ENCODE measurements at regions not wholly inside any gene's neighbourhood (a gene's known extent, or its start where the extent isn't known, plus 50 kb on each side); places are given as distances from the start of the nearest gene placed in this dataset.

- TF ChIP-seq CTCF (IDR thresholded peaks at IDR 0.05; ENCODE audit: low read depth, low read length): no peak
- no peaks in the 10 kb centered on the region for H3K4me1 ChIP-seq (ENCODE audit: low read depth)
These were observed 1485.0 kb upstream of the CDH9 start for GRCh38 chr5:28523416-28523815.

GRCh38 chr5:28517691-28518090, 1479.3 kb upstream of the CDH9 start:
- DNase-seq (ENCODE audit: low read depth in 1 of 2, low spot score in 1 of 2): no peak

More at GRCh38 chr5:28523416-28523815, 1485.0 kb upstream of the CDH9 start:
- Histone ChIP-seq H3K9me3 (ENCODE audit: low read depth) (no peaks in the 10 kb centered on the region), H3K27me3 (no peaks in the 10 kb centered on the region), H3K4me3 (no peak overlapping the region), H3K27ac (no peak overlapping the region), H3K36me3 (no peaks in the 10 kb centered on the region)
- no peak for DNase-seq (ENCODE audit: low read depth in 1 of 2, low spot score in 1 of 2)

DNA sequence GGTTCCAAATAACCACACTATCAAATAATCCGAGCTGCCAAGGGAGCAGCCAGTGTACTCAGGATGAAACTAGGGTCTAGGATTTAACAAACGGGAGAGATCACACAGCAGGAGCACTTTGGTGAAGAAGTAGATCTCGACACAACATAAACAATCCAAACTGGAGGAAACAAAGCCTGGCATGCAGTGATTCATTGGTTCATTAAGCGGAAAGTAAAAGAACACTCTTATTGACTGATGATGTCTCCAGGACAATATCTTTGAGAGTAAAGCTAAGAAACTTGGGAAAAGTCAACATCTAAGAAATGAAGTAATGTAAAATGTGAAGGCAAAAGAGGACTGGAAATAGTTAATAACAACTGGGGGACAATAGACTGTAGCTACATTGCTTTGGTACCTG, 1478.3 kb upstream of the CDH9 start:
- Histone ChIP-seq H3K27ac (no peak overlapping the region), H3K4me3 (no peak overlapping the region), H3K27me3 (no peaks in the 10 kb centered on the region), H3K9me3 (ENCODE audit: low read depth) (no peaks in the 10 kb centered on the region), H3K36me3 (no peaks in the 10 kb centered on the region), H3K4me1 (ENCODE audit: low read depth) (no peaks in the 10 kb centered on the region)
- no peak for TF ChIP-seq CTCF (IDR thresholded peaks at IDR 0.05; ENCODE audit: low read depth, low read length)
- DNase-seq (ENCODE audit: low read depth in 1 of 2, low spot score in 1 of 2): no peak

More at GRCh38 chr5:28517691-28518090, 1479.3 kb upstream of the CDH9 start:
- H3K27ac ChIP-seq: no peak overlapping the region
- H3K27me3 ChIP-seq: no peaks in the 10 kb centered on the region
- no peak for TF ChIP-seq CTCF (IDR thresholded peaks at IDR 0.05; ENCODE audit: low read depth, low read length)
- H3K9me3 ChIP-seq (ENCODE audit: low read depth): no peaks in the 10 kb centered on the region
- no peaks in the 10 kb centered on the region for H3K4me1 ChIP-seq (ENCODE audit: low read depth)
- no peak overlapping the region for H3K4me3 ChIP-seq
- no peaks in the 10 kb centered on the region for H3K36me3 ChIP-seq

GRCh38 chr5:28512648-28513047, 1474.3 kb upstream of the CDH9 start:
- Histone ChIP-seq H3K9me3 (ENCODE audit: low read depth) (no peaks in the 10 kb centered on the region), H3K27me3 (no peaks in the 10 kb centered on the region), H3K4me1 (ENCODE audit: low read depth) (no peaks in the 10 kb centered on the region), H3K36me3 (no peaks in the 10 kb centered on the region), H3K27ac (no peak overlapping the region), H3K4me3 (no peak overlapping the region)
- DNase-seq (ENCODE audit: low read depth in 1 of 2, low spot score in 1 of 2): peak in 1 of 2 donors; percentile 11
- no peak for TF ChIP-seq CTCF (IDR thresholded peaks at IDR 0.05; ENCODE audit: low read depth, low read length)

DNA sequence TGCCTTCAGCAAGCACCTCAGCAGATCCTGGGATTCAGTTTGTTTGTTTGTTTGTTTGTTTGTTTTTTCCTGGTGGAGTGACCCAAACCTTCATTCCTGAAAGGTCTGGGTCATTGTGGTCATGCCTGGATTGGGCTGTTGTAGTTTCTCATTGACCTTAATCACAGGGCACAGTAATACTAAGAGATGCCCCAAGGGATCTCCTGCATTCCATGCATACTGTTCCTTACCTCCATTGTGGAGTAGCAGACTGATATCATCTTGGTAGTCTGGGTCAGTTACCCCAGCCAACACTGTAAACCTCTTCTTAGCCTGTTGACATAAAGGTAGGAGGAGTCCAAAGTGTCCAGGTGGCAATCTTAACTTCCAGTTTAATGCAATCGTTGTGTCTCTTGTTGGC, 1466.7 kb upstream of the CDH9 start:
- no peak for DNase-seq (ENCODE audit: low read depth in 1 of 2, low spot score in 1 of 2)
- H3K4me1 ChIP-seq (ENCODE audit: low read depth): no peaks in the 10 kb centered on the region
- H3K9me3 ChIP-seq (ENCODE audit: low read depth): no peaks in the 10 kb centered on the region
- H3K27ac ChIP-seq: no peak overlapping the region
- no peak overlapping the region for H3K4me3 ChIP-seq
- H3K36me3 ChIP-seq: no peaks in the 10 kb centered on the region
- H3K27me3 ChIP-seq: no peaks in the 10 kb centered on the region
- TF ChIP-seq CTCF (IDR thresholded peaks at IDR 0.05; ENCODE audit: low read depth, low read length): no peak

DNA sequence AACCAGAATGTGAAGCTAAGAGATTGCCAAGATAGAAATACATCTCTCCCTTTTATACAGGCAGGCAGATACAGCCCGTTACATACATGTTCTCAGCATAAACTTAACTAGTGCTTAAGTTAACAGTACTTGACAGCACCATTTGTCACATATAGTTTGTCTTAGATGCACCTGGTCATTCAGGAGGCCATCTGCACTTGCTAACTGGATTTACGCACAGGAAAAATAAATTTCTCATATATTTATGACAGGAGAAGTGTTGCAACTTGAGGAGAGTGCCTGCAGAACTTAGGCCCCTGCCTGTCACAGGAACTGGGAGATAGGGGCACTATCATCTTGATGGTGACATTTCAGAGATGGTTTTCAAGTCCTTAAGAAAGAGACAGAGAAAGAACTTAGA, 1462.1 kb upstream of the CDH9 start:
- TF ChIP-seq CTCF (IDR thresholded peaks at IDR 0.05; ENCODE audit: low read depth, low read length): no peak
- H3K4me1 ChIP-seq (ENCODE audit: low read depth): no peaks in the 10 kb centered on the region
- no peak overlapping the region for H3K27ac ChIP-seq

More for the DNA sequence above, 1462.1 kb upstream of the CDH9 start:
- Histone ChIP-seq H3K27me3 (no peaks in the 10 kb centered on the region), H3K36me3 (no peaks in the 10 kb centered on the region), H3K9me3 (ENCODE audit: low read depth) (no peaks in the 10 kb centered on the region), H3K4me3 (no peak overlapping the region)
- no peak for DNase-seq (ENCODE audit: low read depth in 1 of 2, low spot score in 1 of 2)

Data from cardiac muscle cell (in vitro differentiated cells and primary cell).